ENCODE measurements at regions not wholly inside any gene's neighbourhood (a gene's known extent, or its start where the extent isn't known, plus 50 kb on each side); places are given as distances from the start of the nearest gene placed in this dataset.
A peak's percentile ranks its signal among the peaks of the same experiment; 100 is the strongest.

DNA sequence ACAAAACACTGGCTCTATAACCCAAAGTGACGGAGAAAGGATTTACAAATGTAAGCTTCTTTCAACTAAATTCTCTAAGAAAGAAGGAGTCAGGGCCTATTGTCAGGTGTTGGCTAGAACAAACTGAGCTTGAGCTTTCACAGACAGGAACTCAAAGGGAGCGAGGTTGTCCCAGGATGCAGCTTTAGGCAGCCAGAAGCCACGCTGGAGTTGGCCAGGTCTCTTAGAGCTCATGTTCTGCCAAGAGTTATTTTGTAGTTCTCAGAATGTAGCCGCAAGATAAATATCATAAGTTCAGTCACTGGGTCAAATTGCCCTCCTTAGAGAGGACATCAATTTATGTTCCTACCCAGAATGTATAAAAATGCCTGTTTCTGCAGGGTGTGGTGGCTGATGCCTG is 54.1 kb upstream of the GREB1L start:
- Mint-ChIP-seq H3K27ac (ENCODE audit: low read depth, unreplicated experiment) (no peak overlapping the region), H3K36me3 (ENCODE audit: insufficient read depth, unreplicated experiment) (no peaks in the 10 kb centered on the region), H3K4me3 (ENCODE audit: unreplicated experiment) (no peak overlapping the region), H3K4me1 (ENCODE audit: insufficient read depth, unreplicated experiment) (no peaks in the 10 kb centered on the region), H3K27me3 (ENCODE audit: insufficient read depth, unreplicated experiment) (no peaks in the 10 kb centered on the region), H3K9me3 (ENCODE audit: unreplicated experiment) (no peaks in the 10 kb centered on the region)
- intact Hi-C loops (cut with micrococcal nuclease) = no loop called here
- CTCF ChIA-PET = interaction anchor here (0.6 to 10.2 kb wide), 6 partner anchors 7 to 302 kb away, joined by 3 to 81 read pairs (median 4); no protein-coding TSS in a partner anchor
- POLR2A ChIA-PET = interaction anchor here (0.7 kb wide), 1 partner anchor 21 kb away, joined by 3 read pairs; no protein-coding TSS in a partner anchor
- TF ChIP-seq, protein P1, sequence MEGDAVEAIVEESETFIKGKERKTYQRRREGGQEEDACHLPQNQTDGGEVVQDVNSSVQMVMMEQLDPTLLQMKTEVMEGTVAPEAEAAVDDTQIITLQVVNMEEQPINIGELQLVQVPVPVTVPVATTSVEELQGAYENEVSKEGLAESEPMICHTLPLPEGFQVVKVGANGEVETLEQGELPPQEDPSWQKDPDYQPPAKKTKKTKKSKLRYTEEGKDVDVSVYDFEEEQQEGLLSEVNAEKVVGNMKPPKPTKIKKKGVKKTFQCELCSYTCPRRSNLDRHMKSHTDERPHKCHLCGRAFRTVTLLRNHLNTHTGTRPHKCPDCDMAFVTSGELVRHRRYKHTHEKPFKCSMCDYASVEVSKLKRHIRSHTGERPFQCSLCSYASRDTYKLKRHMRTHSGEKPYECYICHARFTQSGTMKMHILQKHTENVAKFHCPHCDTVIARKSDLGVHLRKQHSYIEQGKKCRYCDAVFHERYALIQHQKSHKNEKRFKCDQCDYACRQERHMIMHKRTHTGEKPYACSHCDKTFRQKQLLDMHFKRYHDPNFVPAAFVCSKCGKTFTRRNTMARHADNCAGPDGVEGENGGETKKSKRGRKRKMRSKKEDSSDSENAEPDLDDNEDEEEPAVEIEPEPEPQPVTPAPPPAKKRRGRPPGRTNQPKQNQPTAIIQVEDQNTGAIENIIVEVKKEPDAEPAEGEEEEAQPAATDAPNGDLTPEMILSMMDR (IDR thresholded peaks at IDR 0.05; ENCODE audit: unreplicated experiment) = no peak
- no peak for DNase-seq (ENCODE audit: unreplicated experiment)
- no TSS peak for BruUV-seq (replicated peaks)

DNA sequence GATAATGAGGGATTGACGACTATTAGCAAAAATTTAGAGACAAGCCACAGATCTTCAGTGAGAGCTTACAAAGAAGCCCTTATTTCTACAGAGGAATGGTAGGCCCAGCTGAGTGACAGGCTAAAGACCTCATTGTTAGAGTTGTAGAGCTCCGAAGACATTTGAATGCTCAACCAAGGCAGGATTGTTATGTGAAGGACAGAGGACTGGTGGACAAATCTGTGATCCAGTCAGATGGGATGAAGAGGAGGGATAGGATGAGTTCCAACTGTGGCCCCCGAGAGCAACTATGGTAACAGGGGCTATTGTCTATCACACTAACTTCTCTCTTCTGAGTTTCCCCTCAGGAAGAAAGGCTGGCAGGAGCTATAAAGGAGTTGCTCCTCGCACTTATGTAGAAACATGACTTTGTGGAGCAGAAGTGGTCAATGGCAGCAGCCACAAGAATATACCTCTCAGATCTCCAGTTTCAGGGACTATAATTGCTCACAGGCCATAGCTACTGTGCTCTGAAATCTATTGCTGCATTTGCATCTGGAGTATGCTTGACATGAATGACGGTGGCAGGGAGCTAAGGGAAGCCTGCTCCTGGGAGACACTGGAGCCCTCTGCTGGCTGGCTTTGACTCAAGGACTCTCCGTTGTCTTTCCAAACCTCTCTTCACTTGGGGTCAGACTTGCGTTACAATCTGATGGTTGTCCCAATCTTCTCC is 50.3 kb upstream of the GREB1L start:
- POLR2A ChIA-PET = interaction anchor here (0.9 to 1.0 kb wide), 2 partner anchors 80 to 248 kb away, joined by 3 to 4 read pairs; partner anchors contain the start of gene ROCK1
- Mint-ChIP-seq H3K36me3 (ENCODE audit: insufficient read depth, unreplicated experiment) (no peaks in the 10 kb centered on the region), H3K27ac (ENCODE audit: low read depth, unreplicated experiment) (no peak overlapping the region), H3K9me3 (ENCODE audit: unreplicated experiment) (no peaks in the 10 kb centered on the region), H3K4me3 (ENCODE audit: unreplicated experiment) (no peak overlapping the region), H3K27me3 (ENCODE audit: insufficient read depth, unreplicated experiment) (peaks cover 24% of the 10 kb centered on the region), H3K4me1 (ENCODE audit: insufficient read depth, unreplicated experiment) (peaks cover 4% of the 10 kb centered on the region)
- DNase-seq (ENCODE audit: unreplicated experiment) = peak; percentile 65
- CTCF ChIA-PET = interaction anchor here (0.5 to 10.2 kb wide), 13 partner anchors 11 to 767 kb away, joined by 3 to 192 read pairs (median 3); no protein-coding TSS in a partner anchor
- TF ChIP-seq, protein P1 (IDR thresholded peaks at IDR 0.05; ENCODE audit: unreplicated experiment) = peak; percentile 39
- intact Hi-C loops (cut with micrococcal nuclease) = loop anchor here (10.0 kb wide), 2 partner anchors 413 to 663 kb away; partner anchors contain the start of gene ESCO1
- no TSS peak for BruUV-seq (replicated peaks)

Data from MCF 10A (cell line).